ENCODE measurements at regions not wholly inside any gene's neighbourhood (a gene's known extent, or its start where the extent isn't known, plus 50 kb on each side); places are given as distances from the start of the nearest gene placed in this dataset.

GRCh38 chr12:17148706-17149105 lies 542.7 kb upstream of the LMO3 start:
- no peak for TF ChIP-seq CTCF (IDR thresholded peaks at IDR 0.05)
- TF ChIP-seq EP300 (IDR thresholded peaks at IDR 0.05), result no peak
